HEK293T (cell line): ENCODE measurements at regions not wholly inside any gene's neighbourhood (a gene's known extent, or its start where the extent isn't known, plus 50 kb on each side); places are given as distances from the start of the nearest gene placed in this dataset.
"Not testable (repeated sequence)": the region's sequence is repeated elsewhere in the genome, so short reads cannot be mapped to it uniquely, and the experiment has no call there.

ENCODE experiments used
- CTCF ChIA-PET: fragments of 350-600 bp; formaldehyde crosslinking; extraction: SDS; loops from one replicate; lab custom pipeline; 2021; ENCODE audit warnings: antibody characterized with exemption, inconsistent platforms; lab: Yijun Ruan, JAX
- POLR2A ChIA-PET: fragments of 350-600 bp; formaldehyde crosslinking; extraction: SDS; loops from one replicate; lab custom pipeline; 2020; ENCODE audit warnings: antibody characterized with exemption, inconsistent platforms; lab: Yijun Ruan, JAX
- DNase-seq: peaks from one replicate; pipeline ENCODE4 v3.0.0; 2012; ENCODE audit warnings: mixed read lengths; ENCODE audit errors: extremely low spot score
- ARNT ChIP-seq: fragments of 450-650 bp; IDR thresholded peaks from 2 replicates; pipeline ENCODE4 v1.6.1; 2017; ENCODE audit warnings: mild to moderate bottlenecking
- BHLHE40 ChIP-seq: fragments of 450-650 bp; IDR thresholded peaks from 2 replicates; pipeline ENCODE4 v1.6.1; 2016; ENCODE audit warnings: mild to moderate bottlenecking, moderate library complexity, borderline replicate concordance
- CTBP1 ChIP-seq: fragments of 450-650 bp; IDR thresholded peaks from 2 replicates; pipeline ENCODE4 v1.6.1; 2016; ENCODE audit warnings: borderline replicate concordance
- ELF4 ChIP-seq: fragments of 450-650 bp; IDR thresholded peaks from 2 replicates; pipeline ENCODE4 v1.6.1; 2017; ENCODE audit warnings: antibody characterized with exemption
- FOXA1 ChIP-seq: fragments of 450-650 bp; IDR thresholded peaks from 2 replicates; pipeline ENCODE4 v1.6.1; 2016; ENCODE audit warnings: mild to moderate bottlenecking
- FOXK2 ChIP-seq: fragments of 450-650 bp; IDR thresholded peaks from 2 replicates; pipeline ENCODE4 v1.6.1; 2016; ENCODE audit warnings: mild to moderate bottlenecking
- FOXM1 ChIP-seq: fragments of 450-650 bp; IDR thresholded peaks from 2 replicates; pipeline ENCODE4 v1.6.1; 2017; ENCODE audit warnings: mild to moderate bottlenecking, borderline replicate concordance
- HDGF ChIP-seq: fragments of 450-650 bp; IDR thresholded peaks from 2 replicates; pipeline ENCODE4 v1.6.1; 2017; ENCODE audit warnings: antibody characterized with exemption, borderline replicate concordance
- L3MBTL2 ChIP-seq: fragments of 450-650 bp; conservative IDR thresholded peaks from 2 replicates; pipeline ENCODE4 v1.6.1; 2016; ENCODE audit warnings: mild to moderate bottlenecking
- LEF1 ChIP-seq: fragments of 450-650 bp; IDR thresholded peaks from 2 replicates; pipeline ENCODE4 v1.6.1; 2017; ENCODE audit warnings: mild to moderate bottlenecking, borderline replicate concordance
- NFRKB ChIP-seq: fragments of 450-650 bp; IDR thresholded peaks from 2 replicates; pipeline ENCODE4 v1.6.1; 2016; ENCODE audit warnings: mild to moderate bottlenecking, moderate library complexity
- SP1 ChIP-seq: fragments of 450-650 bp; IDR thresholded peaks from 2 replicates; pipeline ENCODE4 v1.6.1; 2017
- SUZ12 ChIP-seq: fragments of 450-650 bp; IDR thresholded peaks from 2 replicates; pipeline ENCODE4 v1.6.1; 2016; ENCODE audit warnings: mild to moderate bottlenecking
- TARDBP ChIP-seq: fragments of 450-650 bp; IDR thresholded peaks from 2 replicates; pipeline ENCODE4 v1.6.1; 2016
- ZNF384 ChIP-seq: fragments of 450-650 bp; IDR thresholded peaks from 2 replicates; pipeline ENCODE4 v1.6.1; 2016
- TF ChIP-seq, protein P1 (sequence below): fragments of 450-650 bp; IDR thresholded peaks from 2 replicates; pipeline ENCODE4 v1.6.1; 2016

DNA sequence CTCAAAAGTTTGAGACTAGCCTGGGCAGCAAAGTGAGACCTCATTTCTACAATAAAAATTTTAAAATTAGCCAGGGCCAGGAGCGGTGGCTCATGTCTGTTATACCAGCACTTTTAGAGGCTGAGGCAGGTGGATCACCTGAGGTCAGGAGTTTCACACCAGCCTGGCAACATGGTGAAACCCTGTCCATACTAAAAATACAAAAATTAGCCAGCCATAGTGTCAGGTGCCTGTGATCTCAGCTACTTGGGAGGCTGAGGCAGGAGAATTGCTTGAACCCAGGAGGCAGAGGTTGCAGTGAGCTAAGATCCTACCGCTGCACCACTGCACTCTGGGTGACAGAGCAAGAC lies 85.1 kb upstream of the MAP4 start:
- DNase-seq, CTCF ChIA-PET: not testable (repeated sequence)
- POLR2A ChIA-PET = interaction anchor here (0.6 to 4.7 kb wide), 2 partner anchors 11 to 12 kb away, joined by 4 to 26 read pairs; no protein-coding TSS in a partner anchor

DNA sequence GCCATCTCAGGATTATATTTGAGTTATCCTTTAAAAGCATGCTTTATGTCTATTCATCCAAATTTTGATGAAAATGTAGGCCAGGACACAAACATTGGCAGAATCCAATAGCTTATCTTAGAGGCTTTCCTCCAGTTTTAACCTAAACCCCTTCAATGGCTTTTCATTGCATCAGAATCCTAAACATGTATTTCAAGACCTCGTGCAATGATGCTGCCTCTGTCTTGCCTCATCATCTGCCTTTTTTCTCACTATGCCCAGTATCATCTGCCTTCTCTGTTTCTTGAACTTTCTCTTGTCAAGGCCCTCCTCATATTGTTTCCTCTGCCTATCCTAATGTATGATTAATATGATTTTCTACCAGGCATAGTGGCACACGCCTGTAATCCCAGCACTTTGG lies 76.1 kb upstream of the MAP4 start:
- TF ChIP-seq FOXA1 (no peak), HDGF (no peak), FOXK2 (no peak), CTBP1 (no peak), SP1 (no peak), ARNT (no peak), ZNF384 (no peak), SUZ12 (no peak), NFRKB (no peak), L3MBTL2 (no peak), TARDBP (no peak), LEF1 (no peak), FOXM1 (no peak)
- TF ChIP-seq, protein P1, sequence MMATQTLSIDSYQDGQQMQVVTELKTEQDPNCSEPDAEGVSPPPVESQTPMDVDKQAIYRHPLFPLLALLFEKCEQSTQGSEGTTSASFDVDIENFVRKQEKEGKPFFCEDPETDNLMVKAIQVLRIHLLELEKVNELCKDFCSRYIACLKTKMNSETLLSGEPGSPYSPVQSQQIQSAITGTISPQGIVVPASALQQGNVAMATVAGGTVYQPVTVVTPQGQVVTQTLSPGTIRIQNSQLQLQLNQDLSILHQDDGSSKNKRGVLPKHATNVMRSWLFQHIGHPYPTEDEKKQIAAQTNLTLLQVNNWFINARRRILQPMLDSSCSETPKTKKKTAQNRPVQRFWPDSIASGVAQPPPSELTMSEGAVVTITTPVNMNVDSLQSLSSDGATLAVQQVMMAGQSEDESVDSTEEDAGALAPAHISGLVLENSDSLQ = no peak
- POLR2A ChIA-PET = no interaction called here
- CTCF ChIA-PET = no interaction called here
- no peak for DNase-seq

DNA sequence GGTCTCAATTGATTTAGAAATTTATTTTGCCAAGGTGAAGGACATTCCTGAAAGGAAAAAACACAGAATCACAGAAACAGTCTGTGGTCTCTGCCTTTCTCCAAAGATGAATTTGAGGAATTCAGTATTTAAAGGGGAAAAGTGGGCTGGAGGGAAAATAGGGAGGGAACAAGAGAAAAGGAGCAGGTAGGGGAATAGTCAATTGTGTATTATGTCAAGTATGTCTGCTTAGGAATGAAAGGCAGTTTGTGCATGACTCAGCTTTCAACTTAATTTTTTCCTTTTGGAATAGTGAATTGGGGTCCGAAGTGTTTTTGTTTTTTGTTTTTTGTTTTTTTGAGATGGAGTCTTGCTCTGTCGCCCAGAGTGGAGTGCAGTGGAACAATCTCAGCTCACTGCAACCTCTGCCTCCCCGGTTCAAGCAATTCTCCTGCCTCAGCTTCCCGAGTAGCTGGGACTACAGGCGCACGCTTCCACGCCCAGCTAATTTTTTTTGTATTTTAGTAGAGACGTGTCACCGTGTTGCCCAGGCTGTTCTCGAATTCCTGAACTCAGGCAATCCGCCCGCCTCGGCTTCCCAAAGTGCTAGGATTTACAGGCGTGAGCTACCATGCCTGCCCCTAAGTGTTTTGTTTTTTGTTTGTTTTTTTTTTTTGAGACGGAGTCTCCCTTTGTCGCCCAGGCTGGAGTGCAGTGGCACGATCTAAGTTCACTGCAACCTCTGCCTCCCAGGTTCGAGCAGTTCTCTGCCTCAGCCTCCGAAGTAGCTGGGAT lies 74.1 kb upstream of the MAP4 start:
- DNase-seq = no peak
- POLR2A ChIA-PET = interaction anchor here (1.0 to 2.5 kb wide), 8 partner anchors 11 to 60 kb away, joined by 3 to 26 read pairs (median 6); no protein-coding TSS in a partner anchor
- TF ChIP-seq SP1 (no peak), BHLHE40 (no peak), SUZ12 (no peak), TARDBP (no peak), FOXA1 (no peak), ARNT (no peak), FOXK2 (no peak), L3MBTL2 (no peak), FOXM1 (no peak), HDGF (no peak), CTBP1 (no peak), ELF4 (no peak), NFRKB (no peak), LEF1 (no peak), ZNF384 (no peak)
- TF ChIP-seq, protein P1 = no peak
- CTCF ChIA-PET = interaction anchor here (0.6 to 1.0 kb wide), 2 partner anchors 25 to 92 kb away, joined by 3 read pairs; no protein-coding TSS in a partner anchor

DNA sequence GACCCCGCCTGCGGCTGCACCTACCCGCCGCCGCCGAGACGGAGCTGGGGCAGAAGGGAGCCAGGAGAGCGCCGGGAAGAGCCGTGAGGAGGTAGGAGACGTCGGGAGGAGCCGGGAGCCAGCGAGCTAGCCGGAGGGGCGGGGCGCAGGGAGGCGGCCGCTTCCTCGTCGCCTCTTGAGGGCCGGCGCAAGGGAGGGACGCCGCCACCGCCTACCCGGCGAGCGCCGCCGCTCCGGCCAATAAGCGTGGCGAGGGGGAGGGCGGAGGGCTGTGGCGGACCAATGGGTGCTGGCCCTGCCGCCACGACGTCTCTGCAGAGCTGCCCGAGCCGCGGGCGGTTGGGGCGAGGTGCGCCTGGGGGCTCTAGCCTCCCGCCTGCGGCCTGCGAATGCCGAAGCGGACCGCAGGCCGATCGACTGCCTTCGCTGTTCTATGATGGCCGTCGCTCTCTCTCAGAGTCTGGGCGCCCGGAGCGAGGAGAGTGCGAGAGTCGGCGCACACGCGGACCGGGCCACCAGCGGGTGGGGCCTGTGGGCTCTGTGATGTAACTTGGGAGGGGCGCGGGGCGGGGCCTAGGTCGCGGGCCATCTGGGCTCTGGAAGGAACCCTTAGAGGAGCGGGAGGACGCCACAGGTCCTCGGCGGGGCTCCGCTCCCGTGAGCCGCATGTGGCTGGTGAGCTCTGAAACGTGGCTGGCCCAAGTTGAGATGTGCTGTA lies 72.7 kb upstream of the MAP4 start:
- no peak for TF ChIP-seq BHLHE40
- no peak for TF ChIP-seq ARNT
- no peak for TF ChIP-seq SP1
- TF ChIP-seq CTBP1 = no peak
- peak; percentile 100 for TF ChIP-seq HDGF
- no peak for TF ChIP-seq FOXA1
- TF ChIP-seq ELF4 = peak; percentile 24; the same call in 1 of the 2 replicates
- no peak for TF ChIP-seq FOXK2
- no peak; the same call in 1 of the 2 replicates for TF ChIP-seq FOXM1
- TF ChIP-seq SUZ12 = no peak
- no peak for TF ChIP-seq LEF1
- peak; percentile 94 for TF ChIP-seq L3MBTL2
- TF ChIP-seq ZNF384 = no peak
- no peak for TF ChIP-seq TARDBP
- TF ChIP-seq, protein P1 = no peak
- no peak for TF ChIP-seq NFRKB
- POLR2A ChIA-PET = interaction anchor here (0.5 to 2.5 kb wide), 28 partner anchors 9 to 224 kb away, joined by 3 to 26 read pairs (median 4); no protein-coding TSS in a partner anchor
- CTCF ChIA-PET = interaction anchor here (0.8 to 0.9 kb wide), 2 partner anchors 22 to 62 kb away, joined by 3 to 4 read pairs; no protein-coding TSS in a partner anchor
- DNase-seq = peak; percentile 92

DNA sequence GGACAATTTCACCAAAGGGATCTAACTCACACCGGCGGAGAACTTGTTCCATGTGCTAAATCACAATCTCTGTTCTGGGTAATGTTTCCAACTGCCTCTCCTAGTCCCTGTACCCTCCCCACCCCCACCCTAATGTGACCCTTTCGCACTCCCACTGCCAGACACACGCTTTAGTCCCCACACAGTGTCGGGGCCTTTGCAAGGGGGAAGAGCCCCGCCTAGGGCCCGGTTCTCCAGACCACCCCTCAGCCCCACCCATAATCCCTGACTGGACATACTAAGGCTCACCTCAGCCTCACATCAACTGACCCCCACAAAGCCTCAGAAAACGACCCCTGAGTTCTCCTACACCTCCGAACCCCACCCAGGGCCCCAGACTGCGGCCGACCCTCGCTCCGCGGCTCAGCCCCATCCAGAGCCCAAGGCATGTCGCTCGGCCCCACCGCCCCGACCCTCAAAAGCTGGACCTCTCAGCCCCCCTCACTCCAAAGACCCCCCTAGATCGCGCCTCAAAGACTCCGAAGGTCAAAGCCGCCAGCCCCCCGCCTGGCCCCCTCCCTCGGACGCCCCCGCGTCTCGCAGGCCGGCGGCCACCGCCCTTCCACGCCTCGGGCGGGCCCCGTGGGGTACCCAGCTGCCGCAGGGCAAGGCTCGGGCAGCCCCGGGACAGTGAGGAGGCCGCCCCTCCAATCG lies 72.0 kb upstream of the MAP4 start:
- CTCF ChIA-PET = interaction anchor here (0.8 to 1.2 kb wide), 5 partner anchors 9 to 251 kb away, joined by 3 to 4 read pairs (median 4); no protein-coding TSS in a partner anchor
- DNase-seq = peak; percentile 25
- POLR2A ChIA-PET = interaction anchor here (0.5 to 2.5 kb wide), 21 partner anchors 9 to 222 kb away, joined by 3 to 26 read pairs (median 4); no protein-coding TSS in a partner anchor
- TF ChIP-seq FOXK2 = no peak
- TF ChIP-seq ARNT = no peak
- TF ChIP-seq NFRKB = no peak
- TF ChIP-seq CTBP1 = no peak
- no peak for TF ChIP-seq SUZ12
- no peak for TF ChIP-seq HDGF
- TF ChIP-seq SP1 = no peak
- TF ChIP-seq FOXM1 = no peak
- no peak for TF ChIP-seq BHLHE40
- TF ChIP-seq ZNF384 = no peak
- TF ChIP-seq ELF4 = no peak
- TF ChIP-seq TARDBP = no peak
- TF ChIP-seq L3MBTL2 = no peak
- TF ChIP-seq, protein P1 = no peak
- no peak for TF ChIP-seq LEF1
- no peak for TF ChIP-seq FOXA1
